ENCODE measurements at regions not wholly inside any gene's neighbourhood (a gene's known extent, or its start where the extent isn't known, plus 50 kb on each side); places are given as distances from the start of the nearest gene placed in this dataset.

DNA sequence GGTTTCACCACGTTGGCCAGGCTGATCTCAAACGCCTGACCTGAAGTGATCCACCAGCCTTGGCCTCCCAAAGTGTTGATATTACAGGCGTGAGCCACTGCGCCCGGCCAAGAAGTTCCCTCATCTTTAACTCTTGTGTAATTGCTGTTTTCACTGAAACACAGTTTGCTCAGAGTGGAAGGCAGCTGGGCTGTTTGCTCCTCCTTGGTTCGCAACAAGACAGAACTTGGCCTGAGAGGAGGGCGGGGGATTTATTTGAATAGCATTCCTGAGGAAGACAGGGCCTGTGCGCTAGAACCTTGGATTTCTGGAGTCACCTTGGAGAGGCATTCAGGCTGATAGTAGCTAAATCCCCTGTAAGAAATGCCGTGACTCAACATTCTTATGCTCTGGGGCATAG is 226.7 kb upstream of the MCTP2 start:
- Histone ChIP-seq H2BK120ac (ENCODE audit: low read depth, low read length) (no peak overlapping the region), H3K14ac (replicated peaks; ENCODE audit: low read depth, low read length) (no peak overlapping the region), H2AK5ac (ENCODE audit: low read depth, low read length) (no peak overlapping the region), H3K27ac (ENCODE audit: insufficient read depth, low read length) (no peak overlapping the region), H3K27me3 (ENCODE audit: control insufficient read depth, insufficient read depth, low read length) (no peaks in the 10 kb centered on the region), H2AK9ac (replicated peaks; ENCODE audit: low read depth, low read length, poor library complexity) (no peak overlapping the region), H3K23ac (ENCODE audit: low read depth, low read length) (no peak overlapping the region), H3K4me1 (ENCODE audit: control insufficient read depth, insufficient read depth, low read length) (no peaks in the 10 kb centered on the region), H3K18ac (ENCODE audit: low read depth, low read length) (no peak overlapping the region), H3K4ac (ENCODE audit: low read depth, low read length) (no peak overlapping the region), H4K91ac (ENCODE audit: insufficient read depth, low read depth, low read length) (no peak overlapping the region), H3K36me3 (ENCODE audit: control insufficient read depth, insufficient read depth, low read length) (no peaks in the 10 kb centered on the region), H3K9ac (ENCODE audit: low read depth, low read length) (no peak overlapping the region), H4K8ac (ENCODE audit: low read depth in 2 of 2, low read length in 2 of 2) (no peak overlapping the region), H2BK20ac (ENCODE audit: low read depth, low read length) (no peak overlapping the region), H3K56ac (ENCODE audit: extremely low read depth, insufficient read depth, low read length) (no peak overlapping the region), H4K20me1 (ENCODE audit: insufficient read depth, low read length) (no peaks in the 10 kb centered on the region), H2AFZ (replicated peaks; ENCODE audit: low read length, poor library complexity) (no peak overlapping the region), H3K4me2 (ENCODE audit: low read depth, low read length) (no peak overlapping the region), H2BK5ac (ENCODE audit: low read depth, low read length, poor library complexity, severe bottlenecking) (no peak overlapping the region), H3K9me3 (ENCODE audit: control insufficient read depth, insufficient read depth, low read length) (peaks cover 5% of the 10 kb centered on the region), H3K4me3 (ENCODE audit: insufficient read depth, low read depth, low read length) (no peak overlapping the region), H3K79me1 (ENCODE audit: low read depth in 1 of 2, low read length in 2 of 2) (no peaks in the 10 kb centered on the region), H3K9me1 (ENCODE audit: insufficient read depth, low read length) (no peaks in the 10 kb centered on the region), H4K5ac (ENCODE audit: low read depth, low read length) (no peak overlapping the region), H2BK15ac (ENCODE audit: low read depth, low read length) (no peak overlapping the region)
- dilution Hi-C loops (cut with HindIII; ENCODE audit: low sequenced_read_pairs, unreplicated experiment) (no loop called here), intact Hi-C loops (cut with micrococcal nuclease) (no loop called here), in situ Hi-C loops (cut with MboI; ENCODE audit: low sequenced_read_pairs) (no loop called here)
- ChIA-PET CTCF (interaction anchor here (2.1 kb wide), 1 partner anchor 115 kb away, joined by 4 read pairs; no protein-coding TSS in a partner anchor), POLR2A (ENCODE audit: unreplicated experiment) (no interaction called here)
- TF ChIP-seq, protein P1, sequence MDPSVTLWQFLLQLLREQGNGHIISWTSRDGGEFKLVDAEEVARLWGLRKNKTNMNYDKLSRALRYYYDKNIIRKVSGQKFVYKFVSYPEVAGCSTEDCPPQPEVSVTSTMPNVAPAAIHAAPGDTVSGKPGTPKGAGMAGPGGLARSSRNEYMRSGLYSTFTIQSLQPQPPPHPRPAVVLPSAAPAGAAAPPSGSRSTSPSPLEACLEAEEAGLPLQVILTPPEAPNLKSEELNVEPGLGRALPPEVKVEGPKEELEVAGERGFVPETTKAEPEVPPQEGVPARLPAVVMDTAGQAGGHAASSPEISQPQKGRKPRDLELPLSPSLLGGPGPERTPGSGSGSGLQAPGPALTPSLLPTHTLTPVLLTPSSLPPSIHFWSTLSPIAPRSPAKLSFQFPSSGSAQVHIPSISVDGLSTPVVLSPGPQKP (IDR thresholded peaks at IDR 0.05; ENCODE audit: borderline replicate concordance, low read depth, low read length) = no peak
- TF ChIP-seq, protein P2, sequence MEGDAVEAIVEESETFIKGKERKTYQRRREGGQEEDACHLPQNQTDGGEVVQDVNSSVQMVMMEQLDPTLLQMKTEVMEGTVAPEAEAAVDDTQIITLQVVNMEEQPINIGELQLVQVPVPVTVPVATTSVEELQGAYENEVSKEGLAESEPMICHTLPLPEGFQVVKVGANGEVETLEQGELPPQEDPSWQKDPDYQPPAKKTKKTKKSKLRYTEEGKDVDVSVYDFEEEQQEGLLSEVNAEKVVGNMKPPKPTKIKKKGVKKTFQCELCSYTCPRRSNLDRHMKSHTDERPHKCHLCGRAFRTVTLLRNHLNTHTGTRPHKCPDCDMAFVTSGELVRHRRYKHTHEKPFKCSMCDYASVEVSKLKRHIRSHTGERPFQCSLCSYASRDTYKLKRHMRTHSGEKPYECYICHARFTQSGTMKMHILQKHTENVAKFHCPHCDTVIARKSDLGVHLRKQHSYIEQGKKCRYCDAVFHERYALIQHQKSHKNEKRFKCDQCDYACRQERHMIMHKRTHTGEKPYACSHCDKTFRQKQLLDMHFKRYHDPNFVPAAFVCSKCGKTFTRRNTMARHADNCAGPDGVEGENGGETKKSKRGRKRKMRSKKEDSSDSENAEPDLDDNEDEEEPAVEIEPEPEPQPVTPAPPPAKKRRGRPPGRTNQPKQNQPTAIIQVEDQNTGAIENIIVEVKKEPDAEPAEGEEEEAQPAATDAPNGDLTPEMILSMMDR (conservative IDR thresholded peaks at IDR 0.05; ENCODE audit: low read depth, low read length) = no peak
- TF ChIP-seq RCOR1 (IDR thresholded peaks at IDR 0.05; ENCODE audit: insufficient replicate concordance, low read length) = no peak
- no peak for TF ChIP-seq CEBPB (IDR thresholded peaks at IDR 0.05; ENCODE audit: low read depth, low read length)
- no peak for TF ChIP-seq FOS (IDR thresholded peaks at IDR 0.05; ENCODE audit: low read depth, low read length)
- TF ChIP-seq POLR2A (IDR thresholded peaks at IDR 0.05; ENCODE audit: low read depth, low read length) = no peak
- TF ChIP-seq BHLHE40 (IDR thresholded peaks at IDR 0.05; ENCODE audit: low read depth, low read length) = no peak
- no peak for TF ChIP-seq CHD1 (IDR thresholded peaks at IDR 0.05; ENCODE audit: low read depth, low read length)
- TF ChIP-seq RFX5 (IDR thresholded peaks at IDR 0.05; ENCODE audit: low read depth, low read length) = no peak
- no peak for TF ChIP-seq MXI1 (IDR thresholded peaks at IDR 0.05; ENCODE audit: borderline replicate concordance, low read depth, low read length)
- TF ChIP-seq NFE2L2 (IDR thresholded peaks at IDR 0.05; ENCODE audit: low read depth, low read length) = no peak
- TF ChIP-seq MAZ (IDR thresholded peaks at IDR 0.05; ENCODE audit: borderline replicate concordance, low read depth, low read length) = no peak
- TF ChIP-seq MAFK (IDR thresholded peaks at IDR 0.05; ENCODE audit: low read depth, low read length) = no peak
- no peak for TF ChIP-seq RAD21 (IDR thresholded peaks at IDR 0.05; ENCODE audit: low read length)
- 92% methylated on average over 2 of the region's 9 CpGs; no CpG with 5 or more reads in 1 of the 2 experiments for WGBS, 2 experiments (ENCODE audit: extremely low coverage in 2 of 2, insufficient read length in 1 of 2)
- DNase-seq = no peak
- no peak for ATAC-seq (ENCODE audit: low read depth)
- no TSS peak for BruUV-seq (replicated peaks)
